ENCODE measurements at regions not wholly inside any gene's neighbourhood (a gene's known extent, or its start where the extent isn't known, plus 50 kb on each side); places are given as distances from the start of the nearest gene placed in this dataset.

- Histone ChIP-seq H3K4me3 (ENCODE audit: low read length) (no peak overlapping the region), H2AFZ (ENCODE audit: low read length) (no peak overlapping the region), H3K36me3 (replicated peaks; ENCODE audit: insufficient read depth, low read length) (no peaks in the 10 kb centered on the region), H4K20me1 (ENCODE audit: insufficient read depth, low read length) (no peaks in the 10 kb centered on the region), H3K79me2 (ENCODE audit: low read length) (no peaks in the 10 kb centered on the region), H3F3A (ENCODE audit: insufficient read depth, low read length) (no peaks in the 10 kb centered on the region), H3K9me2 (replicated peaks; ENCODE audit: insufficient read depth, low read length) (no peaks in the 10 kb centered on the region), H3K9ac (ENCODE audit: low read length) (no peak overlapping the region), H3K27ac (ENCODE audit: low read length) (no peak overlapping the region), H3K27me3 (replicated peaks; ENCODE audit: insufficient read depth, low read length) (no peaks in the 10 kb centered on the region), H3K4me2 (ENCODE audit: low read depth, low read length) (no peak overlapping the region), H3K9me3 (replicated peaks; ENCODE audit: insufficient read depth, low read length) (no peaks in the 10 kb centered on the region), H3K4me1 (ENCODE audit: low read length) (no peaks in the 10 kb centered on the region)
- no peak for DNase-seq
- no peak for TF ChIP-seq EZH2 (optimal IDR thresholded peaks at IDR 0.05; ENCODE audit: low read depth, low read length)
Observed at GRCh38 chr6:144939921-144940320, 654.8 kb downstream of the UTRN start.

GRCh38 chr6:144944106-144944505 is 659.0 kb downstream of the UTRN start:
- H3K27ac ChIP-seq (ENCODE audit: low read length) = no peak overlapping the region
- no peak overlapping the region for H3K9ac ChIP-seq (ENCODE audit: low read length)
- H3K4me1 ChIP-seq (ENCODE audit: low read length) = no peaks in the 10 kb centered on the region
- H4K20me1 ChIP-seq (ENCODE audit: insufficient read depth, low read length) = no peaks in the 10 kb centered on the region
- H2AFZ ChIP-seq (ENCODE audit: low read length) = no peak overlapping the region
- H3K79me2 ChIP-seq (ENCODE audit: low read length) = no peaks in the 10 kb centered on the region
- H3K4me3 ChIP-seq (ENCODE audit: low read length) = no peak overlapping the region
- no peak for TF ChIP-seq EZH2 (optimal IDR thresholded peaks at IDR 0.05; ENCODE audit: low read depth, low read length)
- no peak for TF ChIP-seq CTCF (IDR thresholded peaks at IDR 0.05; ENCODE audit: low read length)
- TF ChIP-seq EZH2phosphoT487 (IDR thresholded peaks at IDR 0.05; ENCODE audit: low read length) = no peak
- no peaks in the 10 kb centered on the region for H3K36me3 ChIP-seq (replicated peaks; ENCODE audit: insufficient read depth, low read length)
- H3F3A ChIP-seq (ENCODE audit: insufficient read depth, low read length) = no peaks in the 10 kb centered on the region
- H3K9me2 ChIP-seq (replicated peaks; ENCODE audit: insufficient read depth, low read length) = no peaks in the 10 kb centered on the region
- no peaks in the 10 kb centered on the region for H3K27me3 ChIP-seq (replicated peaks; ENCODE audit: insufficient read depth, low read length)
- no peak for DNase-seq
- no peaks in the 10 kb centered on the region for H3K9me3 ChIP-seq (replicated peaks; ENCODE audit: insufficient read depth, low read length)
- H3K4me2 ChIP-seq (ENCODE audit: low read depth, low read length) = no peak overlapping the region

GRCh38 chr6:144947398-144947976 is 662.4 kb downstream of the UTRN start:
- TF ChIP-seq EZH2phosphoT487 (IDR thresholded peaks at IDR 0.05; ENCODE audit: low read length) (no peak), CTCF (IDR thresholded peaks at IDR 0.05; ENCODE audit: low read length) (no peak), EZH2 (optimal IDR thresholded peaks at IDR 0.05; ENCODE audit: low read depth, low read length) (no peak)
- H3K9me2 ChIP-seq (replicated peaks; ENCODE audit: insufficient read depth, low read length) = no peaks in the 10 kb centered on the region
- H4K20me1 ChIP-seq (ENCODE audit: insufficient read depth, low read length) = no peaks in the 10 kb centered on the region
- no peak overlapping the region for H3K27ac ChIP-seq (ENCODE audit: low read length)
- H3K27me3 ChIP-seq (replicated peaks; ENCODE audit: insufficient read depth, low read length) = no peaks in the 10 kb centered on the region
- no peak overlapping the region for H3K4me2 ChIP-seq (ENCODE audit: low read depth, low read length)
- H2AFZ ChIP-seq (ENCODE audit: low read length) = no peak overlapping the region
- no peak overlapping the region for H3K9ac ChIP-seq (ENCODE audit: low read length)
- H3K36me3 ChIP-seq (replicated peaks; ENCODE audit: insufficient read depth, low read length) = no peaks in the 10 kb centered on the region
- H3F3A ChIP-seq (ENCODE audit: insufficient read depth, low read length) = no peaks in the 10 kb centered on the region
- no peaks in the 10 kb centered on the region for H3K4me1 ChIP-seq (ENCODE audit: low read length)
- no peaks in the 10 kb centered on the region for H3K9me3 ChIP-seq (replicated peaks; ENCODE audit: insufficient read depth, low read length)
- H3K4me3 ChIP-seq (ENCODE audit: low read length) = no peak overlapping the region
- no peak for DNase-seq
- no peaks in the 10 kb centered on the region for H3K79me2 ChIP-seq (ENCODE audit: low read length)

GRCh38 chr6:144951730-144952437 is 666.7 kb downstream of the UTRN start:
- no peak overlapping the region for H3K27ac ChIP-seq (ENCODE audit: low read length)
- H3K4me3 ChIP-seq (ENCODE audit: low read length) = no peak overlapping the region
- no peak overlapping the region for H2AFZ ChIP-seq (ENCODE audit: low read length)
- no peak for TF ChIP-seq EZH2phosphoT487 (IDR thresholded peaks at IDR 0.05; ENCODE audit: low read length)
- no peak for TF ChIP-seq EZH2 (optimal IDR thresholded peaks at IDR 0.05; ENCODE audit: low read depth, low read length)
- TF ChIP-seq CTCF (IDR thresholded peaks at IDR 0.05; ENCODE audit: low read length) = no peak
- no peak overlapping the region for H3K9ac ChIP-seq (ENCODE audit: low read length)
- no peaks in the 10 kb centered on the region for H3K79me2 ChIP-seq (ENCODE audit: low read length)
- no peaks in the 10 kb centered on the region for H3K9me2 ChIP-seq (replicated peaks; ENCODE audit: insufficient read depth, low read length)
- H3K4me1 ChIP-seq (ENCODE audit: low read length) = no peaks in the 10 kb centered on the region
- H4K20me1 ChIP-seq (ENCODE audit: insufficient read depth, low read length) = no peaks in the 10 kb centered on the region
- H3K4me2 ChIP-seq (ENCODE audit: low read depth, low read length) = no peak overlapping the region
- no peak for DNase-seq
- no peaks in the 10 kb centered on the region for H3K36me3 ChIP-seq (replicated peaks; ENCODE audit: insufficient read depth, low read length)
- H3K27me3 ChIP-seq (replicated peaks; ENCODE audit: insufficient read depth, low read length) = no peaks in the 10 kb centered on the region
- H3F3A ChIP-seq (ENCODE audit: insufficient read depth, low read length) = no peaks in the 10 kb centered on the region
- no peaks in the 10 kb centered on the region for H3K9me3 ChIP-seq (replicated peaks; ENCODE audit: insufficient read depth, low read length)
